SU-DHL-6 (cell line): ENCODE measurements at regions not wholly inside any gene's neighbourhood (a gene's known extent, or its start where the extent isn't known, plus 50 kb on each side); places are given as distances from the start of the nearest gene placed in this dataset.

ENCODE experiments used
- H2AFZ ChIP-seq: fragments of 200-600 bp; sonication (generic); 2 replicates; pipeline ENCODE4 v1.6.1; 2014; ENCODE audit warnings: low read depth, mild to moderate bottlenecking, moderate library complexity, mixed read lengths, antibody characterized with exemption, low read length; ENCODE audit not compliant: severe bottlenecking
- H3F3A ChIP-seq: fragments of 200-600 bp; shearing (Covaris generic); 2 replicates; pipeline ENCODE4 v1.6.0; 2016; ENCODE audit warnings: antibody characterized with exemption, mild to moderate bottlenecking; ENCODE audit not compliant: insufficient read depth
- H3K27ac ChIP-seq: fragments of 200-600 bp; sonication (generic); 2 replicates; pipeline ENCODE4 v1.5.1; 2016; ENCODE audit warnings: low read depth, mild to moderate bottlenecking, low read length, moderate library complexity, mixed read lengths
- H3K27me3 ChIP-seq: fragments of 200-600 bp; sonication (generic), shearing (Covaris generic); 2 replicates; pipeline ENCODE4 v1.6.0; 2014; ENCODE audit warnings: mild to moderate bottlenecking, low read length
- H3K36me3 ChIP-seq: fragments of 200-600 bp; sonication (generic); 2 replicates; pipeline ENCODE4 v1.6.1; 2014; ENCODE audit warnings: mild to moderate bottlenecking, low read length, mixed read lengths
- H3K4me2 ChIP-seq: fragments of 300-600, 200-600 bp; shearing (Covaris generic), sonication (generic); 2 replicates; pipeline ENCODE4 v1.6.0; 2014; ENCODE audit warnings: low read length, low read depth, mild to moderate bottlenecking; ENCODE audit not compliant: poor library complexity, severe bottlenecking
- H3K4me3 ChIP-seq: fragments of 200-600 bp; sonication (generic); 2 replicates; pipeline ENCODE4 v1.5.1; 2014; ENCODE audit warnings: antibody characterized with exemption, low read length, mild to moderate bottlenecking, mixed read lengths; ENCODE audit not compliant: insufficient read depth, poor library complexity, severe bottlenecking
- H3K79me2 ChIP-seq: fragments of 200-600 bp; sonication (generic); 2 replicates; pipeline ENCODE4 v1.6.1; 2014; ENCODE audit warnings: mild to moderate bottlenecking, low read length, moderate library complexity; ENCODE audit not compliant: insufficient read depth
- H3K9ac ChIP-seq: fragments of 200-600 bp; sonication (generic); 2 replicates; pipeline ENCODE4 v1.7.0; 2014; ENCODE audit warnings: mild to moderate bottlenecking, low read length
- H3K9me2 ChIP-seq: fragments of 200-600 bp; sonication (generic); replicated peaks from 2 replicates; pipeline ENCODE4 v1.6.1; 2014; ENCODE audit warnings: low read length; ENCODE audit not compliant: insufficient read depth
- H3K9me3 ChIP-seq: fragments of 200-600 bp; sonication (generic); 2 replicates; pipeline ENCODE4 v1.6.1; 2014; ENCODE audit warnings: low read length, mixed read lengths; ENCODE audit not compliant: insufficient read depth
- H4K20me1 ChIP-seq: fragments of 200-600 bp; sonication (generic); 2 replicates; pipeline ENCODE4 v1.6.1; 2014; ENCODE audit warnings: low read depth, mild to moderate bottlenecking, antibody characterized with exemption, low read length, moderate library complexity, mixed read lengths
- EZH2phosphoT487 ChIP-seq: fragments of 200-600 bp; sonication (generic), shearing (Covaris generic); conservative IDR thresholded peaks from 2 replicates; pipeline ENCODE4 v1.6.1; 2018; ENCODE audit warnings: mild to moderate bottlenecking, antibody characterized with exemption, low read length, moderate library complexity, mixed read lengths
- TF ChIP-seq, protein P1 (sequence below): fragments of 200-600 bp; sonication (generic); IDR thresholded peaks from one replicate; pipeline ENCODE4 v1.5.1; 2017; ENCODE audit warnings: antibody characterized with exemption, mild to moderate bottlenecking, low read length, moderate library complexity; ENCODE audit not compliant: insufficient read depth, poor library complexity, severe bottlenecking

DNA sequence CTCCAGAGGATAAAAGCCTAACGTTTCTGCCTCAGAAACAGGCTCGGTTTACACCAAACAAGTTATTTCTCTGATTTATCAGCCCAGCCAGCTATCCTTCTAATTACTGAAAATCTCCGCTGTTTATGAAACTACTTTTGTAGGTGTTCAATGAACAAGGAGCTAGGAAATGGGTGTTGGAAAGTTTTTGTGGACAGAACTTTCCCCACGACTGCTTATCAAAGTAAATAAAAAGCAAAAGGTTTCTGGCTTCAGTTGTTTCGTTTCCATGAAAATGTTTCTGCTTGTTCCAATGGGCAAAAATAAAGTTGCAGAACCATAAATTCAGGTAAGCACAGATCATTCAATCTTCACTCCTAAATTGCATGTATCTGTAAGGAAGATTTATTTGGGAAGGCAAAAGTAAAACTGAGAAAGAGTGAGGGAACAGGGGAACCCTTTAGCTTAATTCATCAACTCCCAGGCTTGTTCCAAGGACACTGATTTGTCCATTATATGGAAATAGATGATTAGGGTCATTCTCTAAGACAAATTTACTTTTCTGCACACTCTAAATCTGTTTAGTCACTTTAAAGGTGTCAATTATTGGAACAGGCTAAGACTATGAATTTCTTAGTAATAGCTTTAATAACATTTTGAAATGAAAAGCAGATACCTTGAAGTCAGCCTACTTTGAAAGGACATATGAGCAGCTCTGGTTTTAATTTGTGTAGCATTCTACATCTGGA is 175.9 kb upstream of the CDKN3 start:
- H2AFZ ChIP-seq: no peak overlapping the region
- H3K27ac ChIP-seq: no peak overlapping the region
- TF ChIP-seq EZH2phosphoT487: no peak
- TF ChIP-seq, protein P1, sequence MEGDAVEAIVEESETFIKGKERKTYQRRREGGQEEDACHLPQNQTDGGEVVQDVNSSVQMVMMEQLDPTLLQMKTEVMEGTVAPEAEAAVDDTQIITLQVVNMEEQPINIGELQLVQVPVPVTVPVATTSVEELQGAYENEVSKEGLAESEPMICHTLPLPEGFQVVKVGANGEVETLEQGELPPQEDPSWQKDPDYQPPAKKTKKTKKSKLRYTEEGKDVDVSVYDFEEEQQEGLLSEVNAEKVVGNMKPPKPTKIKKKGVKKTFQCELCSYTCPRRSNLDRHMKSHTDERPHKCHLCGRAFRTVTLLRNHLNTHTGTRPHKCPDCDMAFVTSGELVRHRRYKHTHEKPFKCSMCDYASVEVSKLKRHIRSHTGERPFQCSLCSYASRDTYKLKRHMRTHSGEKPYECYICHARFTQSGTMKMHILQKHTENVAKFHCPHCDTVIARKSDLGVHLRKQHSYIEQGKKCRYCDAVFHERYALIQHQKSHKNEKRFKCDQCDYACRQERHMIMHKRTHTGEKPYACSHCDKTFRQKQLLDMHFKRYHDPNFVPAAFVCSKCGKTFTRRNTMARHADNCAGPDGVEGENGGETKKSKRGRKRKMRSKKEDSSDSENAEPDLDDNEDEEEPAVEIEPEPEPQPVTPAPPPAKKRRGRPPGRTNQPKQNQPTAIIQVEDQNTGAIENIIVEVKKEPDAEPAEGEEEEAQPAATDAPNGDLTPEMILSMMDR: no peak
- no peaks in the 10 kb centered on the region for H3K36me3 ChIP-seq
- H3K9me3 ChIP-seq: no peaks in the 10 kb centered on the region
- no peak overlapping the region for H3K9ac ChIP-seq
- no peaks in the 10 kb centered on the region for H4K20me1 ChIP-seq
- H3K27me3 ChIP-seq: no peaks in the 10 kb centered on the region
- H3K79me2 ChIP-seq: no peaks in the 10 kb centered on the region
- no peaks in the 10 kb centered on the region for H3F3A ChIP-seq
- H3K4me2 ChIP-seq: no peak overlapping the region
- no peaks in the 10 kb centered on the region for H3K9me2 ChIP-seq
- no peak overlapping the region for H3K4me3 ChIP-seq

DNA sequence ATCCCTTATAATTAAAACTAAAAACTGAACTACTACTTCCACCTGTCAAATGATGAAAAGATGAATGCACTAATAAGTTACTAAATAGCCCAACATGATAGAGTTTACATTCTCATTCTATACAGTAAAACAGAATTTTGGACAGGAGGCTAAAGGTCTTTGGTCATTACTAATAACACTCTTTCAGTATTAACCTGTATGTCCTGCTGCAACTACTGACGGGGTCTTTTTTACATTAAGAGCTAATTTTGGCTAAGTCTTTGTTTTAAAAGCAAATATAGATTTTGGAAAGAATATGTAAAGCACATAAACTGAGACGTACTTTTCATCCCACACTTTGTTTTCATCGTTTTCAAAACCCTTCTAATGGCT is 175.4 kb upstream of the CDKN3 start:
- Histone ChIP-seq H3K9me3 (no peaks in the 10 kb centered on the region), H3K27me3 (no peaks in the 10 kb centered on the region), H3K4me2 (no peak overlapping the region), H3K79me2 (no peaks in the 10 kb centered on the region), H3K9me2 (no peaks in the 10 kb centered on the region), H3K4me3 (no peak overlapping the region), H3K9ac (no peak overlapping the region), H2AFZ (no peak overlapping the region), H3F3A (no peaks in the 10 kb centered on the region), H4K20me1 (no peaks in the 10 kb centered on the region), H3K27ac (no peak overlapping the region), H3K36me3 (no peaks in the 10 kb centered on the region)
- TF ChIP-seq, protein P1: no peak
- TF ChIP-seq EZH2phosphoT487: no peak

DNA sequence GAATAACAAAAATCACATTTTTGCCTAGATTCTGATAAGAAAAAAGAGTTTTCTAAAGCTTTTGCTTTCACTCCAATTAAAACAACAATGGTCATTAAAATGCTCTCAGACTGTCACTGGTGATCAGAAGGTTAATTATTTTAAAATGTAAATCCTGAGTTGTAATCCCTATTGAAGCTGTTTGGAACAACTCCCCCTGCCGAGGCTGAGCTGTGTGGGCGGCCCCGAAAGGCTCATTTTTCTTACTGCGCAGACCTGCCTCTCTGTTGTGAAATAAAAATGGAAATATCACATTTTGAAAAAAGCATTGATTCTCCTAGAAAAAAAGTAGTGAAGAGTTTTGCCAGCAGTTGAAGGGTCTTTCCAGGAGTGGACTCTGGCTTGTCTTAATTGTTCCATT is 174.8 kb upstream of the CDKN3 start:
- no peaks in the 10 kb centered on the region for H3K36me3 ChIP-seq
- no peaks in the 10 kb centered on the region for H3K9me2 ChIP-seq
- H3K27me3 ChIP-seq: no peaks in the 10 kb centered on the region
- H3K27ac ChIP-seq: no peak overlapping the region
- H3K9me3 ChIP-seq: no peaks in the 10 kb centered on the region
- no peak overlapping the region for H3K4me3 ChIP-seq
- H3F3A ChIP-seq: no peaks in the 10 kb centered on the region
- no peak overlapping the region for H2AFZ ChIP-seq
- no peaks in the 10 kb centered on the region for H4K20me1 ChIP-seq
- H3K4me2 ChIP-seq: no peak overlapping the region
- H3K9ac ChIP-seq: no peak overlapping the region
- H3K79me2 ChIP-seq: no peaks in the 10 kb centered on the region
- TF ChIP-seq, protein P1: no peak
- TF ChIP-seq EZH2phosphoT487: no peak
